PC-9 (cell line): ENCODE measurements at regions not wholly inside any gene's neighbourhood (a gene's known extent, or its start where the extent isn't known, plus 50 kb on each side); places are given as distances from the start of the nearest gene placed in this dataset.
"Not testable (repeated sequence)": the region's sequence is repeated elsewhere in the genome, so short reads cannot be mapped to it uniquely, and the experiment has no call there.

Source experiments
- EZH2 ChIP-seq: fragments of 200-600 bp; sonication (generic); IDR thresholded peaks from 2 replicates; pipeline ENCODE4 v1.8.0; 2017; ENCODE audit warnings: antibody characterized with exemption, low read depth
- TF ChIP-seq, protein P1 (sequence below): fragments of 200-600 bp; sonication (generic); conservative IDR thresholded peaks from 2 replicates; pipeline ENCODE4 v1.6.1; 2017; ENCODE audit warnings: mixed run types, antibody characterized with exemption, mild to moderate bottlenecking, moderate library complexity

- not testable (repeated sequence) for TF ChIP-seq EZH2
- TF ChIP-seq, protein P1, sequence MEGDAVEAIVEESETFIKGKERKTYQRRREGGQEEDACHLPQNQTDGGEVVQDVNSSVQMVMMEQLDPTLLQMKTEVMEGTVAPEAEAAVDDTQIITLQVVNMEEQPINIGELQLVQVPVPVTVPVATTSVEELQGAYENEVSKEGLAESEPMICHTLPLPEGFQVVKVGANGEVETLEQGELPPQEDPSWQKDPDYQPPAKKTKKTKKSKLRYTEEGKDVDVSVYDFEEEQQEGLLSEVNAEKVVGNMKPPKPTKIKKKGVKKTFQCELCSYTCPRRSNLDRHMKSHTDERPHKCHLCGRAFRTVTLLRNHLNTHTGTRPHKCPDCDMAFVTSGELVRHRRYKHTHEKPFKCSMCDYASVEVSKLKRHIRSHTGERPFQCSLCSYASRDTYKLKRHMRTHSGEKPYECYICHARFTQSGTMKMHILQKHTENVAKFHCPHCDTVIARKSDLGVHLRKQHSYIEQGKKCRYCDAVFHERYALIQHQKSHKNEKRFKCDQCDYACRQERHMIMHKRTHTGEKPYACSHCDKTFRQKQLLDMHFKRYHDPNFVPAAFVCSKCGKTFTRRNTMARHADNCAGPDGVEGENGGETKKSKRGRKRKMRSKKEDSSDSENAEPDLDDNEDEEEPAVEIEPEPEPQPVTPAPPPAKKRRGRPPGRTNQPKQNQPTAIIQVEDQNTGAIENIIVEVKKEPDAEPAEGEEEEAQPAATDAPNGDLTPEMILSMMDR = not testable (repeated sequence)
Measured at GRCh38 chrX:9299681-9300080, 165.2 kb upstream of the TBL1X start.
